A549 (cell line): ENCODE measurements at regions not wholly inside any gene's neighbourhood (a gene's known extent, or its start where the extent isn't known, plus 50 kb on each side); places are given as distances from the start of the nearest gene placed in this dataset.

Source experiments
- ATAC-seq, 2 experiments: fragments of 200-7000 bp in 1 of 2; fragments of >200 bp in 1 of 2; cut with Nextera tagmentation in 1 of 2; cut with Tn5 transposase in 1 of 2; 3 replicates each; pipeline versions ENCODE4 v1.8.0 to v1.9.1; 2018 to 2020; ENCODE audit warnings: mild to moderate bottlenecking in 1 of 2, moderate library complexity in 1 of 2
- CTCF ChIA-PET: fragments of 300-600 bp; sonication (Branson Sonifier 250); formaldehyde crosslinking; extraction: SDS; loops from one replicate; lab custom pipeline; 2021; ENCODE audit warnings: antibody characterized with exemption, inconsistent platforms; lab: Yijun Ruan, JAX
- POLR2A ChIA-PET: fragments of 350-600 bp; formaldehyde crosslinking; extraction: SDS; loops from one replicate; lab custom pipeline; 2021; ENCODE audit warnings: antibody characterized with exemption, inconsistent platforms; lab: Yijun Ruan, JAX
- DNase-seq, 2 experiments: peaks; one replicate each; pipeline versions ENCODE4 v3.0.0 to v3.0.0-alpha.2; 2011 to 2016; ENCODE audit warnings: low read depth in 1 of 2, low spot score in 1 of 2
- FAIRE-seq: peaks from 2 replicates; lab custom pipeline; 2011; peaks lifted over from hg19 to GRCh38; lab: Jason Lieb, UNC
- H3K27ac ChIP-seq, 2 experiments: fragments of >200 bp; sonication (Bioruptor Twin); formaldehyde crosslinking; 3 replicates each; pipeline ENCODE4 v1.5.1; 2016 to 2017
- H3K4me1 ChIP-seq: fragments of >200 bp; sonication (Bioruptor Twin); formaldehyde crosslinking; 3 replicates; pipeline ENCODE4 v1.6.1; 2016
- H3K4me2 ChIP-seq: fragments of >200 bp; sonication (Bioruptor Twin); formaldehyde crosslinking; 3 replicates; pipeline ENCODE4 v1.6.1; 2016
- H3K4me3 ChIP-seq: fragments of >200 bp; sonication (Bioruptor Twin); formaldehyde crosslinking; 3 replicates; pipeline ENCODE4 v1.5.1; 2016
- H3K9me3 ChIP-seq: fragments of >200 bp; sonication (Bioruptor Twin); formaldehyde crosslinking; 3 replicates; pipeline ENCODE4 v1.6.1; 2016
- EHMT2 ChIP-seq: fragments of 200-600 bp; sonication (generic); IDR thresholded peaks from 2 replicates; pipeline ENCODE4 v1.6.1; 2016; ENCODE audit warnings: antibody characterized with exemption, low read depth, mild to moderate bottlenecking, moderate library complexity
- ESRRA ChIP-seq: fragments of 150-350 bp; IDR thresholded peaks from 2 replicates; pipeline ENCODE4 v1.6.1; 2014; ENCODE audit warnings: mild to moderate bottlenecking, low read length, borderline replicate concordance
- FOSB ChIP-seq: fragments of 250-450 bp; sonication (Bioruptor Pico); IDR thresholded peaks from 2 replicates; pipeline ENCODE4 v1.5.0; 2020; ENCODE audit warnings: mild to moderate bottlenecking, moderate library complexity
- HEYL ChIP-seq: fragments of 250-450 bp; sonication (Bioruptor Pico); IDR thresholded peaks from 2 replicates; pipeline ENCODE4 v1.8.0; 2021; ENCODE audit warnings: mild to moderate bottlenecking, moderate library complexity
- MAFK ChIP-seq: fragments of 450-650 bp; IDR thresholded peaks from 2 replicates; pipeline ENCODE4 v1.6.1; 2014; ENCODE audit not compliant: partially characterized antibody
- NPAS2 ChIP-seq: fragments of 250-450 bp; sonication (Bioruptor Pico); IDR thresholded peaks from 2 replicates; pipeline ENCODE4 v1.8.0; 2022; ENCODE audit warnings: mild to moderate bottlenecking, moderate library complexity, borderline replicate concordance
- RAD21 ChIP-seq, 2 experiments: fragments of >200 bp in 1 of 2; sonication (Bioruptor Twin) in 1 of 2; formaldehyde crosslinking in 1 of 2; IDR thresholded peaks in 1 of 2; conservative IDR thresholded peaks in 1 of 2; 2 replicates in 1 of 2; 3 replicates in 1 of 2; pipeline ENCODE4 v1.6.1; 2012 to 2018; ENCODE audit warnings: inconsistent platforms in 1 of 2
- ZFP36 ChIP-seq: fragments of 450-650 bp; IDR thresholded peaks from 2 replicates; pipeline ENCODE4 v1.6.1; 2014; ENCODE audit warnings: borderline replicate concordance; ENCODE audit not compliant: partially characterized antibody
- WGBS: methylation state at CpG from one replicate; pipeline ENCODE4 v1.1.6; 2017; ENCODE audit errors: missing lambda C conversion rate; 5-methylcytosine and 5-hydroxymethylcytosine counted together
- TF ChIP-seq, protein P1 (sequence below): IDR thresholded peaks from 2 replicates; pipeline ENCODE4 v1.6.1; 2012
- TF ChIP-seq, protein P2 (sequence below): fragments of 450-650 bp; IDR thresholded peaks from 2 replicates; pipeline ENCODE4 v1.6.1; 2014; ENCODE audit warnings: antibody characterized with exemption
- TF ChIP-seq, protein P3 (sequence below): fragments of 250-450 bp; sonication (Bioruptor Pico); IDR thresholded peaks from 2 replicates; pipeline ENCODE4 v1.5.0; 2020; ENCODE audit warnings: low read depth, mild to moderate bottlenecking, moderate library complexity
- TF ChIP-seq, protein P4 (sequence below): fragments of >200 bp; sonication (Bioruptor Twin); formaldehyde crosslinking; IDR thresholded peaks from 3 replicates; pipeline ENCODE4 v1.6.1; 2016
- TF ChIP-seq, protein P5 (sequence below): IDR thresholded peaks from 2 replicates; pipeline ENCODE4 v1.6.1; 2012; ENCODE audit warnings: low read depth, borderline replicate concordance
- TF ChIP-seq, protein P6 (sequence below): IDR thresholded peaks from 2 replicates; pipeline ENCODE4 v1.6.1; 2012

DNA sequence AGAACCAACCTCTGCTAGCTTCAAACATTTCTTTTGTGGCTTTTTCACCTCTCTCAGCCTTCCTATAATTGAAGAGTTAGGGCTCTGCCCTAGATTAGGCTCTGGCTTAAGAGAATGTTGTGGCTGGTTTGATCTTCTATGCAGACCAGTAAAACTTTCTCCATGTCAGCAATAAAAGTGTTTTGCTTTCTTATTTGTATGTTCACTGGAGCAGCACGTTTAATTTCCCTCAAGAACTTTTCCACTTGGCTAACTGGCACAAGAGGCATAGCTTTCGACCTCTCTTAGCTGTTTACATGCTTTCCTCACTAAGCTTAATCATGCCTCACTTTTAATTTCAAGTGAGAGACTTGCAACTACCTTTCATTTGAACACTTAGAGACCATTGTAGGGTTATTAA, 964.7 kb downstream of the ROBO2 start:
- Histone ChIP-seq H3K4me1 (no peaks in the 10 kb centered on the region), H3K9me3 (no peaks in the 10 kb centered on the region), H3K4me2 (no peak overlapping the region), H3K4me3 (no peak overlapping the region), H3K27ac (no peak overlapping the region)
- POLR2A ChIA-PET, result no interaction called here
- ATAC-seq (no peak), DNase-seq (no peak), FAIRE-seq (no peak)
- TF ChIP-seq, protein P1, sequence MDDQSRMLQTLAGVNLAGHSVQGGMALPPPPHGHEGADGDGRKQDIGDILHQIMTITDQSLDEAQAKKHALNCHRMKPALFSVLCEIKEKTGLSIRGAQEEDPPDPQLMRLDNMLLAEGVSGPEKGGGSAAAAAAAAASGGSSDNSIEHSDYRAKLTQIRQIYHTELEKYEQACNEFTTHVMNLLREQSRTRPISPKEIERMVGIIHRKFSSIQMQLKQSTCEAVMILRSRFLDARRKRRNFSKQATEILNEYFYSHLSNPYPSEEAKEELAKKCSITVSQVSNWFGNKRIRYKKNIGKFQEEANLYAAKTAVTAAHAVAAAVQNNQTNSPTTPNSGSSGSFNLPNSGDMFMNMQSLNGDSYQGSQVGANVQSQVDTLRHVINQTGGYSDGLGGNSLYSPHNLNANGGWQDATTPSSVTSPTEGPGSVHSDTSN, result no peak
- TF ChIP-seq, protein P2, sequence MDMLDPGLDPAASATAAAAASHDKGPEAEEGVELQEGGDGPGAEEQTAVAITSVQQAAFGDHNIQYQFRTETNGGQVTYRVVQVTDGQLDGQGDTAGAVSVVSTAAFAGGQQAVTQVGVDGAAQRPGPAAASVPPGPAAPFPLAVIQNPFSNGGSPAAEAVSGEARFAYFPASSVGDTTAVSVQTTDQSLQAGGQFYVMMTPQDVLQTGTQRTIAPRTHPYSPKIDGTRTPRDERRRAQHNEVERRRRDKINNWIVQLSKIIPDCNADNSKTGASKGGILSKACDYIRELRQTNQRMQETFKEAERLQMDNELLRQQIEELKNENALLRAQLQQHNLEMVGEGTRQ, result no peak
- TF ChIP-seq, protein P3, sequence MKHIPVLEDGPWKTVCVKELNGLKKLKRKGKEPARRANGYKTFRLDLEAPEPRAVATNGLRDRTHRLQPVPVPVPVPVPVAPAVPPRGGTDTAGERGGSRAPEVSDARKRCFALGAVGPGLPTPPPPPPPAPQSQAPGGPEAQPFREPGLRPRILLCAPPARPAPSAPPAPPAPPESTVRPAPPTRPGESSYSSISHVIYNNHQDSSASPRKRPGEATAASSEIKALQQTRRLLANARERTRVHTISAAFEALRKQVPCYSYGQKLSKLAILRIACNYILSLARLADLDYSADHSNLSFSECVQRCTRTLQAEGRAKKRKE (CRISPR knock-in tag), result no peak
- TF ChIP-seq NPAS2 (CRISPR knock-in tag), result no peak
- peak; percentile 44 for TF ChIP-seq MAFK
- TF ChIP-seq HEYL (CRISPR knock-in tag), result no peak
- TF ChIP-seq, protein P4, sequence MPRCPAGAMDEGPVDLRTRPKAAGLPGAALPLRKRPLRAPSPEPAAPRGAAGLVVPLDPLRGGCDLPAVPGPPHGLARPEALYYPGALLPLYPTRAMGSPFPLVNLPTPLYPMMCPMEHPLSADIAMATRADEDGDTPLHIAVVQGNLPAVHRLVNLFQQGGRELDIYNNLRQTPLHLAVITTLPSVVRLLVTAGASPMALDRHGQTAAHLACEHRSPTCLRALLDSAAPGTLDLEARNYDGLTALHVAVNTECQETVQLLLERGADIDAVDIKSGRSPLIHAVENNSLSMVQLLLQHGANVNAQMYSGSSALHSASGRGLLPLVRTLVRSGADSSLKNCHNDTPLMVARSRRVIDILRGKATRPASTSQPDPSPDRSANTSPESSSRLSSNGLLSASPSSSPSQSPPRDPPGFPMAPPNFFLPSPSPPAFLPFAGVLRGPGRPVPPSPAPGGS, result no peak
- WGBS, result 0% methylated on average over 2 of the region's 2 CpGs
- CTCF ChIA-PET, result interaction anchor here (1.3 kb wide), 1 partner anchor 51 kb away, joined by 3 read pairs; no protein-coding TSS in a partner anchor

DNA sequence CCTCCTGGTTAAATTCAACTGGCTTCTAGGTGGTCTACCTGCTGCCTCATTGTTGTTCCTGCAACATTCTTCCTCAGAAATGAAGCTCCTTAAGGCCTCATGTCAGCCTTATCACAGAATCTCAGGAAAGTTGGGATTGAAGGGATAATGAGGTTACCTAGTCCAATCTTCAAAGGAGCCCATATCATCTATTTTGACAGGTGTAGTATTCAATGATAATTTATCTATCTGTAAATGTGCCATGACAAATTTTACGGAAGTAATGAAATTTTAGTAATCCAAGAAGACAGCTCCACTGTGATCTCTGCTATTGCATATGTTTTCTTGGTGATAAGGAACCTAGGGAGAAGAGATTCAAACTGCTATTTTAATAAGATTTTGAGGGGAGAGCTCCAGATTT, 973.8 kb downstream of the ROBO2 start:
- no peak for DNase-seq
- POLR2A ChIA-PET, result no interaction called here
- Histone ChIP-seq H3K27ac (no peak overlapping the region), H3K4me1 (no peaks in the 10 kb centered on the region), H3K4me3 (no peak overlapping the region), H3K4me2 (no peak overlapping the region), H3K9me3 (no peaks in the 10 kb centered on the region)
- TF ChIP-seq RAD21 (conservative IDR thresholded peaks at IDR 0.05 in 1 of 2, IDR thresholded peaks at IDR 0.05 in 1 of 2) (no peak), FOSB (CRISPR knock-in tag) (no peak), EHMT2 (no peak)
- TF ChIP-seq, protein P1, result no peak
- TF ChIP-seq, protein P5, sequence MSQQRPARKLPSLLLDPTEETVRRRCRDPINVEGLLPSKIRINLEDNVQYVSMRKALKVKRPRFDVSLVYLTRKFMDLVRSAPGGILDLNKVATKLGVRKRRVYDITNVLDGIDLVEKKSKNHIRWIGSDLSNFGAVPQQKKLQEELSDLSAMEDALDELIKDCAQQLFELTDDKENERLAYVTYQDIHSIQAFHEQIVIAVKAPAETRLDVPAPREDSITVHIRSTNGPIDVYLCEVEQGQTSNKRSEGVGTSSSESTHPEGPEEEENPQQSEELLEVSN, result no peak
- no peak for FAIRE-seq
- 11% methylated on average over 1 of the region's 1 CpG for WGBS
- no peak for ATAC-seq
- CTCF ChIA-PET, result no interaction called here

DNA sequence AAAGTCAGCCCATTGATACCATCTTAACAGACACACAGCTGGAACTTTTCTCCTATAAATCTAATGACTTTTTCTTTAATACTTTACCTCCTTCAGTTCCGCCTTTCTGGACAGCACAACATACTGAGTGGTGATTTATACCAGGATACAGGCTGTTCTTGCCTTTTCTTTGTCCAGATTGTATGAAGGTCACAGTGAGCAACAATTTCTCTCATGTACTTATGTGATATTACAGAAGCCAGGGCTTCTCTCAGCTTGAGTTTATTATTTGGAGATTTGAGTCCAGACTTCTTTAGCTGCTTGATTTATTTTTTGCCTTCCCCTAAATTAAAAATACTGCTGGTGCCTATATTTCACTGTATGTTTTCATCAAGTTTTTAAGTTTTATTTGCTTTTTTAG, 976.0 kb downstream of the ROBO2 start:
- no peak for DNase-seq
- Histone ChIP-seq H3K4me2 (no peak overlapping the region), H3K27ac (no peak overlapping the region), H3K4me3 (no peak overlapping the region), H3K9me3 (no peaks in the 10 kb centered on the region), H3K4me1 (no peaks in the 10 kb centered on the region)
- WGBS, result 22% methylated on average over 1 of the region's 1 CpG
- POLR2A ChIA-PET, result no interaction called here
- FAIRE-seq, result no peak
- ATAC-seq, result no peak
- TF ChIP-seq MAFK (no peak), ZFP36 (no peak), ESRRA (no peak)
- TF ChIP-seq, protein P6, sequence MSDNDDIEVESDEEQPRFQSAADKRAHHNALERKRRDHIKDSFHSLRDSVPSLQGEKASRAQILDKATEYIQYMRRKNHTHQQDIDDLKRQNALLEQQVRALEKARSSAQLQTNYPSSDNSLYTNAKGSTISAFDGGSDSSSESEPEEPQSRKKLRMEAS, result no peak
- TF ChIP-seq, all 56 proteins: peak for 0
- CTCF ChIA-PET, result no interaction called here
